Stimulated activated CD8-positive, alpha-beta memory T cell treated with anti-CD3 and anti-CD28 coated beads, Interleukin-4, amount 100 ng/mL, for 1 hour (primary cell): ENCODE measurements at regions not wholly inside any gene's neighbourhood (a gene's known extent, or its start where the extent isn't known, plus 50 kb on each side); places are given as distances from the start of the nearest gene placed in this dataset.
"Not testable (repeated sequence)": the region's sequence is repeated elsewhere in the genome, so short reads cannot be mapped to it uniquely, and the experiment has no call there.

Experiments
- DNase-seq, 2 donors: peaks; one replicate each; pipeline ENCODE4 v3.0.0-alpha.2; 2020; ENCODE audit warnings: low read depth in 2 of 2, low spot score in 1 of 2

- no peak for DNase-seq
Observed at GRCh38 chr10:4181081-4181480, 396.1 kb upstream of the KLF6 start.

GRCh38 chr10:4177791-4178190, 392.8 kb upstream of the KLF6 start:
- DNase-seq: no peak

DNA sequence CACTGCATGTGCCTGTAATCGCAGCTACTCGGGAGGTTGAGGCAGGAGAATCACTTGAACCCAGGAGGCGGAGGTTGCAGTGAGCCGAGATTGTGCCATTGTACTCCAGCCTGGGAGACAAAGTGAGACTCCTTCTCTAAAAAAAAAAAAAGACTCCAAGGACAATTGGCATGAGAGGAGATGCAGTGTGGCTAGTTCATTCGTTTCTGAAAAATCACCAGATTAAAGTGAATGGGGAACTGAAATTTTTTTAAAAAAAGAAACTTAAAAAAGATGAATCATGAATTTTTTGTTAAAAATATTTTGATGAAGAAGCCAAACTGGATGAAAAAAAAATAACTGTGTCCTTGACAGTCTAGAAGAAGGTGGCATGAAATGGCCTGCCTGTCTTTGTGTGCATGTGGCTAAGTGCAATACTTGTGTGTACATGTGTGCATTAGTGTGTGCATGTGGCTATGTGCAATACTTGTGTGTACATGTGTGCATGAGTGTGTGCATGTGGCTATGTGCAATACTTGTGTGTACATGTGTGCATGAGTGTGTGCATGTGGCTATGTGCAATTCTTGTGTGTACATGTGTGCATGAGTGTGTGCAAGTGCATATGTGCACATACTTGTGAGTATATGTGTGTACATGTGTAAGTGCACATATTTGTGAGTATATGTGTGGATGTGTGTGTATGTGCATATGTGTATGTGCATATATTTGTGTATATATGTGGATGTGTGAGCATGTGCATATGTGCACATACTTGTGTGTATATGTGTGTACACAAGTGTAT, 391.7 kb upstream of the KLF6 start:
- no peak for DNase-seq

- no peak for DNase-seq
Observed at GRCh38 chr10:4174197-4174596, 389.2 kb upstream of the KLF6 start.

DNA sequence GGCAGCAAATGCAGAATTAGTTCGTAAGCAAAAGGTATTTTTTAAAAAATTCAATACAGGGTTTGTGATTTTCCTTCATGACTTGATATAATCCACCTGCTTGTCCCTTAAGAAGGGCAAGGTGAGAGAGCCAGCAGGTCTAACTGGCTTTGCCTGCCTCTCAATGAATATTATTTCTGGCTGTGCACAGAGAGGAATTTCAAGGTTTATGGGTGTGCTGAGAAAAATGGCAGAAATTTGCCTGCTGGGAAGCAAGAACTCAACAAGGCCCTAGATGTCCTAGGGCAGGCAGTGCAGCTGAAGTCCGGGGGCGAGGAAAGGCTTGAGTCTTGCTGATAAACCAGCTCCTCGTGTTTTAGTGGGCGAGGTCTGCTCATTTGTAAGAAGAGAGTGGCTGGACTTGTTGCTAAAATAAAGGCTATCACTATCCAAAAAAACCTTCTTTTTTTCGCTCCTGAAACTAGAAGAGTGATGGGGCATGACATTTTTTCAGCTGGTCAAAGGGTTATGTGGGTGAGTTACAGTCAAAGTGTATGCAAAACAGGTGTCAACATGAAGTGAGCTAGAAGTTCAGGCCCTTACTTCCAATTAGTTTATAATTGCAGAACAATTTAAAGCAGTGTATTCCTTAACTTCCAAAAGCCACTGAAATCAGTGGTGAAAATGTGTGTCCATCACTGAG, 385.8 kb upstream of the KLF6 start:
- DNase-seq: no peak

GRCh38 chr10:4170181-4170580, 385.2 kb upstream of the KLF6 start:
- DNase-seq: no peak

GRCh38 chr10:4169448-4169847, 384.4 kb upstream of the KLF6 start:
- DNase-seq: no peak

- DNase-seq: no peak
Observed at GRCh38 chr10:4167216-4167615, 382.2 kb upstream of the KLF6 start.

- DNase-seq: no peak
Observed at GRCh38 chr10:4162571-4163286, 377.7 kb upstream of the KLF6 start.

- no peak for DNase-seq
Observed at GRCh38 chr10:4159173-4159572, 374.2 kb upstream of the KLF6 start.

GRCh38 chr10:4154191-4154715, 369.2 kb upstream of the KLF6 start:
- no peak for DNase-seq

DNA sequence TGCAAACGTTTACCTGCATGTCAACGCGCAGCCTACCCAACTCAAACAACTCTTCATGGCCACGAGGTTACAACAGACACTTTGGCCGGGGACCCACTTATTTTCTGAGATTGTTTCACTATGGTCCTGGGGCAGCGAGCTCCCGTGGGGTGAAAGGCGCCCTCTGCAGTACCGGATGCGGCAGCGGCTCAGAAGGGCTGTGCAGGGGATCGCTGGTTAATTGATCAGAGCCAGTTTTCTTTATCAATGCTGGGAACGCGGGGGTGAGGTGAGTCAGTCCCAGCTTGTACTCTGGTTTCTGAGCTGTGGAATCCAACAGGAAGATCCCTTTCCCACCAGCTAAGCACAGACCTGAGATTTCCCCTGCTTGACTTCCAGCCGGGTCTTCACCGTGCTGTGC, 366.5 kb upstream of the KLF6 start:
- DNase-seq: no peak

DNA sequence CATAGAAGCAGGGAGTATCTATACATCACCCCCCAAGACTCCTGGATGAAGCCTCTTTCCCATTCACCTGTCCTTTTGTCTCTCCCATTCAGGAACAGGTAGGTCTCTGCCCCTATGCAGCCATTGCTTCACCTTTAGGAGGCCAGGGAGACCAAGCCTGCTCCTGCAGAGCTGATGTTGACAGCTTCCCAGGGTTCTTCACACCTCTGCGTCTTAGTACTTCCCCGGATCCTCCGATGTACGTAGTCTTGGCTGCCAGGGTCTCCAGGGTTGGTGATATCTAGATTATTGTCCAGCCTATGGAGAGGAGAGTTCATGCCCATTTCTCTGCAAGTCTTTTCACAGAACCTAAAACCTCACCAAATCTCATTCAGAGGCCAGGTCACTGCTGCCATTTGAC, 365.7 kb upstream of the KLF6 start:
- no peak for DNase-seq

GRCh38 chr10:4149460-4149859, 364.5 kb upstream of the KLF6 start:
- DNase-seq: not testable (repeated sequence)

DNA sequence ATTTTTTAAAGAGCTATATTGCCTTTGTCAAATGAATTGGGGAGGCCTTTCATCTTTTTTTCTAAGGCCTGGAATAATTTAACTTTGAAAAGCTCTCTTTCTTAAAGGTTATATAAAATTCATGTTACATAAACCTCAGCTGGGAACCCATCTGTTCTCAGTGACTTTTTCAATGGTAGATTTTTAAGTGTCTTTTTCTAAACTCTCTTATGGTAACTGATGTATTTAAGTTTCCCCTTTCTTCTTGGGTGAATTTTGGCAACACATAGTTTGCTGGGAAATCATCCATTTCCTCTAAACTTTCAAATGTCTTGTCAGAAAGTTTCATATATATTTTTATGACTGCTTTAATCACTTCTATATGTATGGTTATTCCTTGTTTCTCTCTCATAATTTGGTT, 362.2 kb upstream of the KLF6 start:
- no peak for DNase-seq

GRCh38 chr10:4144817-4145216, 359.8 kb upstream of the KLF6 start:
- DNase-seq: no peak

GRCh38 chr10:4141471-4141870, 356.5 kb upstream of the KLF6 start:
- DNase-seq: no peak

DNA sequence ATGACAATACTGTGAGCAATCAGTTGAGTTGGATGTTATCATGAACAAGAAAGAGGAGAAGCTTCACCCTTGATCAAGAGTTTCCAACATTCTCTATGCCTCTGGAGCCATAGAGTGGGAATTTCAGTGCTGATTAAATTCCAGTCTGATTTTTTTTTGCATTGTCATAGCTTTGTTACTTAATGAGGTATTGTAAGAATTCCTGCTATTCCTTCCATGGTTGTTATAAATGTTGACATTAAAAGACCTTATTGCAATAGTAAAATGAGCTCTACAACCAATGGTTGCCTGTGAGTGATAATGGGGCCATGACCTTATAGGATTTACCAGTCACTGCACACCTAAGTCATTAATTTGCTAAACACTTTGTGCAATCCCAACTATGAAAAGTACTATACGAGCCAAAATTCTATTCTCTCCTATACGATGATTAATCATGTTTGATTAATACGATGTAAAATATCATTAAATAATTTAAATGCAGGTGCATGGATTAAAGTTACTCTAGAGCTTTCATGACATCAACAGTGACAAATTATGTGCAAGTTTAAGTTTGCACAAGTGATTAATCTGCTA, 353.2 kb upstream of the KLF6 start:
- no peak for DNase-seq

DNA sequence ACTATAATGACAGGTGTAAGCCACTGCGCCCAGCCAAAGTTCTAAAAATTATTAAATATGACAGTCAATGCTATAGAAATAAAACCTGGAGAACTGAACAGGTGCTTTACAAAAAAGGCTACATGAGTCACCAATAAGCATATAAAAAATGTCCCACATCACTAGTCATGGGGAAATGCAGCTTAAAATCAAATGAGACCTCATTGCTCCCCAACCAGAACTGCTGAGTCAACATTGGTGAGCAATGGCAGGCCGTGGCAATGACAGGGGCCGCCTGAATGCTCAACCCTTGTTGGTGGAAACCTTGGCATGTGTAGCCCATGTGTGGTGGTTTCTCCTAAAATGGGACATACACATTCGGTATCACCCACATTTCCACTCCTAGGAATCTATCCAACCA, 352.3 kb upstream of the KLF6 start:
- no peak for DNase-seq

- no peak for DNase-seq
Observed at GRCh38 chr10:4136121-4136520, 351.1 kb upstream of the KLF6 start.

GRCh38 chr10:4132216-4132556, 347.2 kb upstream of the KLF6 start:
- DNase-seq: no peak
